Activated T-helper 2 cell treated with anti-CD3 and anti-CD28 coated beads, Interferon-gamma antibody, Interleukin-2, Interleukin-4, amounts not matched to agents 10 μg/mL and 5 μg/mL and 100 μg/mL, durations not matched to agents 14 hours and 24 hours and 36 hours (primary cell): ENCODE measurements at regions not wholly inside any gene's neighbourhood (a gene's known extent, or its start where the extent isn't known, plus 50 kb on each side); places are given as distances from the start of the nearest gene placed in this dataset.

ENCODE experiments used
- DNase-seq: peaks from one replicate; pipeline ENCODE4 v3.0.0; 2021; ENCODE audit warnings: low spot score
- H3K27ac Mint-ChIP-seq: one replicate; pipeline ENCODE4 v1.8.0; 2021; ENCODE audit warnings: mixed read lengths
- H3K27me3 Mint-ChIP-seq: one replicate; pipeline ENCODE4 v1.8.0; 2021; ENCODE audit warnings: low read depth, mixed read lengths
- H3K36me3 Mint-ChIP-seq: one replicate; pipeline ENCODE4 v1.8.0; 2021; ENCODE audit warnings: low read depth, mixed read lengths
- H3K4me1 Mint-ChIP-seq: one replicate; pipeline ENCODE4 v1.8.0; 2021; ENCODE audit warnings: low read depth, mixed read lengths
- H3K4me3 Mint-ChIP-seq: one replicate; pipeline ENCODE4 v1.8.0; 2021; ENCODE audit warnings: low read depth, mild to moderate bottlenecking, moderate library complexity, mixed read lengths
- H3K9me3 Mint-ChIP-seq: one replicate; pipeline ENCODE4 v1.8.0; 2021; ENCODE audit warnings: mixed read lengths
- intact Hi-C: fragments of 100-400 bp; cut with micrococcal nuclease; formaldehyde crosslinking; loops from one replicate; pipeline ENCODE4 v1.15.1; 2023

- Mint-ChIP-seq H3K4me3 (no peak overlapping the region), H3K27ac (no peak overlapping the region), H3K27me3 (peaks cover 5% of the 10 kb centered on the region), H3K36me3 (no peaks in the 10 kb centered on the region), H3K9me3 (no peaks in the 10 kb centered on the region), H3K4me1 (peaks cover 2% of the 10 kb centered on the region)
- DNase-seq, result no peak
- intact Hi-C loops, result no loop called here
These were observed 156.2 kb upstream of the CAMK1G start for GRCh38 chr1:209427277-209427676.

DNA sequence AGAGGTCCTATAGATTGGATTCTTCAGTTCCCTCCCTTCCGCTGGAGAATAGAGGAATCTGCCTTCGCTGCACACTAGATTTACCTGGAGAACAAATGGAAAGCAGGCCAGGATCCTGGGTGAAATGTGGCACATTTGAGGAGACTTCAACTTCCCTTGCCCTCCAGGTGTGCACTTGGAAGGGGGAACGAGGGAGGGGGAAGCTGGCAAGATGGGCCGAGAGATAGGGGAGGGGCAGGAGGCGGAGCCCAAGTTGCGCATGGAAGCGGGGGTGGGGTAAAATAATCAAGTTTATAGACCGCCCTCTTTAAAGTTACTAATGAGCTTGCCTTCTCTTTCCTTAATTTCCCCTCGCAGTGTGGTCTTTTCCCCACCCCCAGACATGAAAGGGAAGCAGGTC lies 155.7 kb upstream of the CAMK1G start:
- Mint-ChIP-seq H3K4me1 (peaks cover 2% of the 10 kb centered on the region), H3K27me3 (peaks cover 4% of the 10 kb centered on the region), H3K9me3 (no peaks in the 10 kb centered on the region), H3K27ac (no peak overlapping the region), H3K36me3 (no peaks in the 10 kb centered on the region), H3K4me3 (no peak overlapping the region)
- DNase-seq, result no peak
- intact Hi-C loops, result no loop called here

DNA sequence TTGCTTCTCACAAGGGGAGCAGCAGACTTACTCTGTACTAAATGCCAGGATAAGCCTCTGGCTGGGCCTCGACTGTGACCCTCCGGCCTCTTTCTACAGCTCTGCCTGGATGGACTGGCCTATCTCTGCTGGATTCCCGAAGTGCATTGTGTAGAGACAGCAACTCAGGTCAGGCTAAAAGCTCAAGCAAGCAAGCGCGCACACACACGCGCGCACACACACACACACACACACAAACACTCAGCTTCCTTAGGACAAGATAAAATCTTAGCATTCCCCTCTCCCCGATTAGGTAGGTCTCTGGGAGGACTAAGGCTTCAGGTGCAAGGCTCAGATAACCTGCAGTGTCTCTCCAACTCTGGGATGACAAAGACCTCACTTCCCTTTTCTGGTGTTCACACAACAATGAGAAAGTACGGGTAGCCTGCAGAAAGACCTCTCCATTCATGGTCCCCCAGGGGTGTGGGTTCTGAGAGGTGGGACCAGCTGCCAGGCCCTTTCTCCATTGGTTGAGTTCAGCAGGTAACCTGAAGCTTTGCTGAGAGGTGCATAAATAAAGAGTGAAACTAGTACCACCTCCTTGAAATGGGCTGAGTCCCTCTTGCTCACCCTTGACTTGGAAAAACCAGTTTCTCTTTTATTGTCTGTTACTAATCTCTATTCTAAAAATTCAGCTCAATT lies 155.1 kb upstream of the CAMK1G start:
- no peak overlapping the region for H3K4me3 Mint-ChIP-seq

DNA sequence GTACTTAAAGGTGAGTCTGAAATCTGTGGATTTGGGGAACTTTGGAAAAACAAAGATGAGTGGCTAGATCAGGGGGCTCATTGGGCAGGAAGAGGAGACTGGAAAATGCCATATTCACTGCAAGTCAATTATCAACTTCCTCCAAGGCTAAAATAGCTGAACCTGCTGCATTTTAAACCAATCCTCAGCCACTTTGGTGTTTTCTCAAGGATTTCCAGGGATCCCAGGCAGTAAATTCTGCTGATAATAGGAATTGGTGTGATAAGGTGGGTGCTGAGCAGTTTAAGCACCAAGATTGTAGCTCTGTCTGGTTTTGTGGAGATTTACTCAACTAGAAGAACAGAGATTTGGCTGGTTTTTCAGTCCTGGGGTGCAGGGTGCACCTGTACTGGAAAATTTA lies 153.9 kb upstream of the CAMK1G start:
- H3K27me3 Mint-ChIP-seq, result peaks cover 6% of the 10 kb centered on the region
- no peaks in the 10 kb centered on the region for H3K36me3 Mint-ChIP-seq
- H3K4me1 Mint-ChIP-seq, result peaks cover 2% of the 10 kb centered on the region
- no peak overlapping the region for H3K27ac Mint-ChIP-seq
- intact Hi-C loops, result no loop called here
- H3K4me3 Mint-ChIP-seq, result no peak overlapping the region
- no peak for DNase-seq
- H3K9me3 Mint-ChIP-seq, result no peaks in the 10 kb centered on the region

More for the DNA sequence above, 155.1 kb upstream of the CAMK1G start:
- Mint-ChIP-seq H3K4me1 (peaks cover 2% of the 10 kb centered on the region), H3K27me3 (peaks cover 4% of the 10 kb centered on the region), H3K27ac (no peak overlapping the region), H3K36me3 (no peaks in the 10 kb centered on the region), H3K9me3 (no peaks in the 10 kb centered on the region)
- no peak for DNase-seq
- intact Hi-C loops, result no loop called here

GRCh38 chr1:209430107-209430506 lies 153.4 kb upstream of the CAMK1G start:
- Mint-ChIP-seq H3K9me3 (no peaks in the 10 kb centered on the region), H3K27me3 (peaks cover 11% of the 10 kb centered on the region), H3K4me1 (peaks cover 2% of the 10 kb centered on the region), H3K4me3 (no peak overlapping the region), H3K27ac (no peak overlapping the region), H3K36me3 (no peaks in the 10 kb centered on the region)
- DNase-seq, result no peak
- intact Hi-C loops, result no loop called here

DNA sequence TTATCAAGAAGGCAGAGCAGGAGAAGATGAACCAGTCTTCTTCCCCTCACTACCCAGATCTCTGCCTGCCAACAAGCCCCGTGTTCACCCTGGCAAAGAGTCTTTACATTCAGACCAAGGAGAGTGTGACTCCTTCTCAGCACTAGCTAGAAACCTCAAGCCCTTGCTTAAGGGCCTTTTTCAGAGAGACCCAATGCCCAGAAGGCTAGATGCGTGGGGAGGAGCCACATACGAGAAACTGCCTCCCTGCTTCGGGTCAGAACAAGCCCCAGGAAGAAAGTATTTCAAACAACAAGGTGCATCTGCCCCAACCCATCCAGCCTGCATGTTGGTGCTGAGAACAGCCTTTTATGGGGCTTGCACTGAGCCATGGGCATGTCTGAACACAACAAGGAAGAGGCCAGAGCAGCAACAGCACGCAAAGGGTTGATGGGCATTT lies 152.7 kb upstream of the CAMK1G start:
- H3K27ac Mint-ChIP-seq, result no peak overlapping the region
- no peaks in the 10 kb centered on the region for H3K36me3 Mint-ChIP-seq
- intact Hi-C loops, result no loop called here
- H3K4me3 Mint-ChIP-seq, result no peak overlapping the region
- H3K4me1 Mint-ChIP-seq, result peaks cover under 1% of the 10 kb centered on the region
- no peaks in the 10 kb centered on the region for H3K9me3 Mint-ChIP-seq
- H3K27me3 Mint-ChIP-seq, result peaks cover 10% of the 10 kb centered on the region
- no peak for DNase-seq

- intact Hi-C loops, result no loop called here
- H3K9me3 Mint-ChIP-seq, result no peaks in the 10 kb centered on the region
- H3K4me1 Mint-ChIP-seq, result no peaks in the 10 kb centered on the region
- no peak overlapping the region for H3K4me3 Mint-ChIP-seq
- no peaks in the 10 kb centered on the region for H3K36me3 Mint-ChIP-seq
- no peak for DNase-seq
- H3K27me3 Mint-ChIP-seq, result peaks cover 10% of the 10 kb centered on the region
- no peak overlapping the region for H3K27ac Mint-ChIP-seq
These were observed 152.1 kb upstream of the CAMK1G start for GRCh38 chr1:209431402-209431801.

DNA sequence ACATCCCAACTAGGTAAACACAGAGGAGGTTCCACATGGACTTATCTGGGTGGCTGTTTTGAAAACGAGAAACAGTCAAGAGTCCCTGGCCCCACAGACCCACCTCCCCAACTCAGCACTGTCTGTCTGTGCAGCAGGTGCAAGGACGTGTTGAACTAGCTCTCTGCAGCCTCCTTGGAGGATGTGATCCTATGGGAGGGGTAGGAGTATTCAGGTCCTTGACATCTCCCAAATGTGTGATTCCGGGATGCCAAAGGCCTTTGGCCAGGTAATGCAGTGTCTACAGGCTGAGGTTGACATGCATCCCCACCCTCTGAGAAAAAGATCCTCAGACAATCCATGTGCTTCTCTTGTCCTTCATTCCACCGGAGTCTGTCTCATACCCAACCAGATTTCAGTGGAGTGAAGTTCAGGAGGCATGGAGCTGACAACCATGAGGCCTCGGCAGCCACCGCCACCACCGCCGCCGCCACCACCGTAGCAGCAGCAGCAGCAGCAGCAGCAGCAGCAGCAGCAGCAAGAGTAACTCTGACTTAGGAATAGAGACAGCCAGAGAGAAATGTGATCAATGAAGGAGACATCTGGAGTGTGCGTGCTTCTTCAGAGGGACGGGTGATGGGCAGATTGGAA lies 151.6 kb upstream of the CAMK1G start:
- no peaks in the 10 kb centered on the region for H3K9me3 Mint-ChIP-seq
- no peak overlapping the region for H3K27ac Mint-ChIP-seq
- DNase-seq, result no peak
- intact Hi-C loops, result no loop called here
- no peak overlapping the region for H3K4me3 Mint-ChIP-seq
- H3K27me3 Mint-ChIP-seq, result peaks cover 10% of the 10 kb centered on the region
- no peaks in the 10 kb centered on the region for H3K36me3 Mint-ChIP-seq
- no peaks in the 10 kb centered on the region for H3K4me1 Mint-ChIP-seq

DNA sequence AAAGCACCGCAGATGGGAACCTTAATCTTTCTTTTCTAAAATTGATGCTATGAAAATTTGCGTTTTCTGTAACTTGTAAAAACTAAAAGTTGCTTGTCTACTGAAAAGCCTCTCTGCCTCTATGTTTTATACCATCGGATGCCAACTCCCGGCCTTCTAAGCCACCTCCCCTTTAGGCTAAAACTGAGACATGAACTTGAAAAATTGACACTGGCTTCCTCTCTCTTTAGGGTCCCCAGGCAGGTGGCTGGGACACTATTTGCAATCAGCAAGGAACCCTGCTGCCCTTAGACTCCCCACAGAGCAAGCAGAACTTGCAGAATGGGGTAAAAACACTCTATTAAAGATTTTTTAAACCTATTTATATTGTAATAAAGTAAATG lies 151.1 kb upstream of the CAMK1G start:
- Mint-ChIP-seq H3K27me3 (peaks cover 10% of the 10 kb centered on the region), H3K36me3 (no peaks in the 10 kb centered on the region), H3K4me1 (no peaks in the 10 kb centered on the region), H3K4me3 (no peak overlapping the region), H3K27ac (no peak overlapping the region), H3K9me3 (no peaks in the 10 kb centered on the region)
- DNase-seq, result no peak
- intact Hi-C loops, result no loop called here

DNA sequence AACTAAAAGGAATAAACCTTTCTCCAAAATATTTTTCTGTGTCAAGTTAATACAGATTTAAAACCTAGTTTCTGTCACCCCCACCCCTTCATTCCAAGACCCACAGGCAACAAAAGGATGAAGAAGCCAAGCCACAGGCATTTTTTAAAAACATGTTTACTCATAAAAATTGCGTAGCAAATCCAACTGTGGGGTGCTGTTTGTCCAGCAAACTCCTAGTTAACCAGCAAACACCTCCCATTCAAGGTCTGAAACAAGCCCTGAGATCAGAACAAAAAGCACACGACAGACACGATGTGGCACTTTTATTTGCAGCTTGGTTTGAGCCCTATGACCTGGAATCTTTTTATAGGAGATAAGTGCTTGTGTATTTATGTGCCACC lies 149.9 kb upstream of the CAMK1G start:
- peaks cover 10% of the 10 kb centered on the region for H3K27me3 Mint-ChIP-seq
- H3K36me3 Mint-ChIP-seq, result no peaks in the 10 kb centered on the region

DNA sequence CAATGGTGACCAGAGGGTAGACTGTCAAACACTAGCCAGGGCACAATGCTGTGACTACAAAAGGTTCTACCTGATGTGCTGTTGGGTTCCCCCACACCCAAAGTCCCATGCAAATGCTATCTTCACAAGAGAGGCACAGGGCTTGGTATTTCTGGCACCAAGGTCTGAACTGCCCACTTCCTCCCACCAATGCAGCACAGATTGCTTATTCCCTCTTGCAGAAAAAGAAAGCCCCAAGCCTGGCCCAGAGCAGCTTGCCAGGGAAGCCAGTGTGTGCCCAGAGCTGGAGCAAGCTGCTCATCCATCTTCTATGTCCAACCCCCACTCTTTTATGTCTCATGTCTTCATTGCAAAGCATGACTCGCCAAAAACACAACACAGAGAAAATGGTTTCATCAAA lies 149.4 kb upstream of the CAMK1G start:
- Mint-ChIP-seq H3K4me3 (no peak overlapping the region), H3K27ac (no peak overlapping the region), H3K4me1 (no peaks in the 10 kb centered on the region), H3K9me3 (no peaks in the 10 kb centered on the region), H3K36me3 (no peaks in the 10 kb centered on the region), H3K27me3 (peaks cover 10% of the 10 kb centered on the region)
- intact Hi-C loops, result no loop called here
- no peak for DNase-seq

More for the DNA sequence above, 149.9 kb upstream of the CAMK1G start:
- Mint-ChIP-seq H3K4me3 (no peak overlapping the region), H3K9me3 (no peaks in the 10 kb centered on the region), H3K4me1 (no peaks in the 10 kb centered on the region), H3K27ac (no peak overlapping the region)
- DNase-seq, result no peak
- intact Hi-C loops, result no loop called here

DNA sequence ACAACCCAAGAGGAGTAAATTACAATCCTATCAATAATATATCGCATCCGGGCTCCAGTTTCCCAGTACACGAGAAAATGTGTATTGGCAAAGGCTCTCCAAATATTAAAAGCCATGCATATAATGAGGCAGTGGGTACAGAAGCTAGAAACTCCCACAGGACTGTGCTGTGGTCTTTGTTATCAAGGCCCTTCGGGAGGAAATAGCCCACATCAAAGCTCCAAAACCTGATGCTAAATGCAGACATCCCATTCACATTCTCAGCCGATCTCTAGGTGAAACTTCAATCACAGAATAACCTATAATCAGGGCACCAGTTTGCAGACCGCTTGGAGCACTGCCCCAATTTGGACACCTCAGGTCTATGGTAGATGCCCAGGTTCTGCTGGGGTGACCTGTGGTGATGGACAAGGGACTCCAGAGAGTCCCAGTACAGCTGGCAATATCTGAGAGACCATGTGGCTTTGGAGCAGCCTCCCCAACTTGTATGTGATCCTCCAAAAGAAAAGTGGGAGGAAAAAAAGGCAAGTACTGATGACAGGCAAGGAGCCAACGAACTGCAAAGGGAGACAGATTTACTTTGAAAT lies 148.8 kb upstream of the CAMK1G start:
- no peaks in the 10 kb centered on the region for H3K9me3 Mint-ChIP-seq
- peaks cover 10% of the 10 kb centered on the region for H3K27me3 Mint-ChIP-seq
- intact Hi-C loops, result no loop called here
- H3K4me3 Mint-ChIP-seq, result no peak overlapping the region
- no peaks in the 10 kb centered on the region for H3K36me3 Mint-ChIP-seq
- H3K4me1 Mint-ChIP-seq, result no peaks in the 10 kb centered on the region
- no peak overlapping the region for H3K27ac Mint-ChIP-seq
- no peak for DNase-seq
